MM.1S (cell line): ENCODE measurements at regions not wholly inside any gene's neighbourhood (a gene's known extent, or its start where the extent isn't known, plus 50 kb on each side); places are given as distances from the start of the nearest gene placed in this dataset.

ENCODE experiments used
- CTCF ChIP-seq: fragments of 300-600 bp; sonication (generic); IDR thresholded peaks from 2 replicates; pipeline ENCODE4 v1.5.1; 2016; ENCODE audit warnings: antibody characterized with exemption, low read length, mixed read lengths
- EZH2 ChIP-seq: fragments of 300-600 bp; sonication (generic); optimal IDR thresholded peaks from 2 replicates; pipeline ENCODE3; 2017; ENCODE audit warnings: low read depth, mild to moderate bottlenecking, antibody characterized with exemption, low read length, mixed read lengths
- EZH2phosphoT487 ChIP-seq: fragments of 300-600 bp; sonication (generic); IDR thresholded peaks from 2 replicates; pipeline ENCODE4 v1.6.1; 2018; ENCODE audit warnings: antibody characterized with exemption, low read length

DNA sequence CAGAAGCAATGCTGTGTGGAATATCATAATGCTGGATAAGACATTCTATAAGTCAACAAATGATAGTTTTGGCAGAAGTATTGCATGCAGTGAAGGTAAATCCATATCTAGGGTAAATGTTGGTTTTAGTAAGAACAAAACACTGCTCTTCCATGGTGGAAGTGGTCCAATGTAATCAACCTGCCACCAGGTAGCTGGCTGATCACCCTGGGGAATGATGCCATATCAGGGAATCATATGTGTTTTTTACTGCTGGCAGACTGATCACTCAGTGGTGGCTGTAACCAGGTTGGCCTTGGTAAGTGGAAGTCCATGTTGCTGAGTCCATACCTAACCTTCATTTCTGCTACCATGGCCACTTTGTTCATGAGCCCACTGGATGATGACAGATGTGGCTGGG is 74.0 kb upstream of the CENPE start:
- no peak for TF ChIP-seq CTCF
- no peak for TF ChIP-seq EZH2
- no peak for TF ChIP-seq EZH2phosphoT487
